Chondrocyte (in vitro differentiated cells): ENCODE measurements at regions not wholly inside any gene's neighbourhood (a gene's known extent, or its start where the extent isn't known, plus 50 kb on each side); places are given as distances from the start of the nearest gene placed in this dataset.
A peak's percentile ranks its signal among the peaks of the same experiment; 100 is the strongest.

Experiments
- DNase-seq: peaks from one replicate; pipeline ENCODE4 v3.0.0; 2021; ENCODE audit warnings: mixed read lengths, low spot score
- H3K27ac Mint-ChIP-seq: one replicate; pipeline ENCODE4 v1.8.0; 2021; ENCODE audit warnings: mild to moderate bottlenecking, moderate library complexity, mixed read lengths; ENCODE audit not compliant: unreplicated experiment
- H3K27me3 Mint-ChIP-seq: 2 replicates; pipeline ENCODE4 v1.8.0; 2021; ENCODE audit warnings: low read depth, mixed read lengths
- H3K36me3 Mint-ChIP-seq: 2 replicates; pipeline ENCODE4 v1.8.0; 2021; ENCODE audit warnings: low read depth, mixed read lengths
- H3K4me1 Mint-ChIP-seq: 2 replicates; pipeline ENCODE4 v1.8.0; 2021; ENCODE audit warnings: low read depth, mild to moderate bottlenecking, mixed read lengths
- H3K4me3 Mint-ChIP-seq: one replicate; pipeline ENCODE4 v1.8.0; 2021; ENCODE audit warnings: mild to moderate bottlenecking, moderate library complexity, mixed read lengths; ENCODE audit not compliant: unreplicated experiment
- H3K9me3 Mint-ChIP-seq: 2 replicates; pipeline ENCODE4 v1.8.0; 2021; ENCODE audit warnings: low read depth, mixed read lengths
- CTCF ChIP-seq: fragments of 200-600 bp; sonication (generic); IDR thresholded peaks from 2 replicates; pipeline ENCODE4 v1.5.0; 2021; ENCODE audit warnings: antibody characterized with exemption, mild to moderate bottlenecking, moderate library complexity

GRCh38 chrX:22424122-22424915 is 151.6 kb downstream of the CBLL2 start:
- no peak for TF ChIP-seq CTCF
- H3K27ac Mint-ChIP-seq = no peak overlapping the region
- no peak overlapping the region for H3K4me3 Mint-ChIP-seq

GRCh38 chrX:22424919-22425318 is 152.2 kb downstream of the CBLL2 start:
- peaks cover 8% of the 10 kb centered on the region for H3K9me3 Mint-ChIP-seq
- no peaks in the 10 kb centered on the region for H3K27me3 Mint-ChIP-seq
- DNase-seq = no peak
- no peak for TF ChIP-seq CTCF
- H3K36me3 Mint-ChIP-seq = peaks cover 2% of the 10 kb centered on the region
- no peak overlapping the region for H3K4me3 Mint-ChIP-seq
- peaks cover 21% of the 10 kb centered on the region for H3K4me1 Mint-ChIP-seq
- no peak overlapping the region for H3K27ac Mint-ChIP-seq

More at GRCh38 chrX:22424122-22424915, 151.6 kb downstream of the CBLL2 start:
- peaks cover 21% of the 10 kb centered on the region for H3K4me1 Mint-ChIP-seq
- H3K27me3 Mint-ChIP-seq = no peaks in the 10 kb centered on the region
- H3K9me3 Mint-ChIP-seq = peaks cover 8% of the 10 kb centered on the region
- H3K36me3 Mint-ChIP-seq = peaks cover 2% of the 10 kb centered on the region
- no peak for DNase-seq

GRCh38 chrX:22429704-22430103 is 157.0 kb downstream of the CBLL2 start:
- Mint-ChIP-seq H3K36me3 (peaks cover 2% of the 10 kb centered on the region), H3K27ac (no peak overlapping the region), H3K4me1 (peaks cover 24% of the 10 kb centered on the region), H3K4me3 (no peak overlapping the region), H3K9me3 (peaks cover 12% of the 10 kb centered on the region), H3K27me3 (no peaks in the 10 kb centered on the region)
- DNase-seq = no peak
- TF ChIP-seq CTCF = no peak

- Mint-ChIP-seq H3K4me3 (no peak overlapping the region), H3K4me1 (peaks cover 24% of the 10 kb centered on the region), H3K36me3 (peaks cover 2% of the 10 kb centered on the region), H3K27ac (peak overlapping the region; percentile 9), H3K27me3 (no peaks in the 10 kb centered on the region), H3K9me3 (peaks cover 18% of the 10 kb centered on the region)
- no peak for DNase-seq
- TF ChIP-seq CTCF = no peak
Observed at GRCh38 chrX:22430701-22431100, 158.0 kb downstream of the CBLL2 start.

GRCh38 chrX:22433292-22434070 is 160.8 kb downstream of the CBLL2 start:
- Mint-ChIP-seq H3K27ac (no peak overlapping the region), H3K27me3 (no peaks in the 10 kb centered on the region), H3K4me3 (no peak overlapping the region), H3K4me1 (peaks cover 9% of the 10 kb centered on the region), H3K9me3 (peaks cover 15% of the 10 kb centered on the region), H3K36me3 (peaks cover 1% of the 10 kb centered on the region)
- DNase-seq = no peak
- TF ChIP-seq CTCF = no peak
